Endodermal cell (in vitro differentiated cells): ENCODE measurements at regions not wholly inside any gene's neighbourhood (a gene's known extent, or its start where the extent isn't known, plus 50 kb on each side); places are given as distances from the start of the nearest gene placed in this dataset.

Experiments used
- DNase-seq: peaks from one replicate; pipeline ENCODE4 v3.0.0-alpha.2; 2017
- H3K27ac ChIP-seq: 2 replicates; pipeline ENCODE4 v1.5.1; 2013; ENCODE audit warnings: mild to moderate bottlenecking, low read depth, low read length, moderate library complexity
- H3K27me3 ChIP-seq: 2 replicates; pipeline ENCODE4 v1.6.1; 2013; ENCODE audit warnings: mild to moderate bottlenecking, low read length, moderate library complexity; ENCODE audit not compliant: insufficient read depth, control insufficient read depth, poor library complexity, severe bottlenecking
- H3K36me3 ChIP-seq: 2 replicates; pipeline ENCODE4 v1.7.0; 2013; ENCODE audit warnings: mild to moderate bottlenecking, low read length, moderate library complexity; ENCODE audit not compliant: control insufficient read depth, insufficient read depth
- H3K4me1 ChIP-seq: one replicate; pipeline ENCODE4 v1.7.0; 2013; ENCODE audit warnings: low read length; ENCODE audit not compliant: control insufficient read depth, insufficient read depth
- H3K4me3 ChIP-seq: 2 replicates; pipeline ENCODE4 v1.5.1; 2013; ENCODE audit warnings: mild to moderate bottlenecking, low read length, moderate library complexity
- H3K9ac ChIP-seq: 2 replicates; pipeline ENCODE4 v1.6.1; 2013; ENCODE audit warnings: mild to moderate bottlenecking, low read length, moderate library complexity; ENCODE audit not compliant: poor library complexity, severe bottlenecking; ENCODE audit errors: extremely low read depth
- H3K9me3 ChIP-seq: 2 replicates; pipeline ENCODE4 v1.6.1; 2013; ENCODE audit warnings: mild to moderate bottlenecking, low read length, moderate library complexity; ENCODE audit not compliant: control insufficient read depth
- H3K27ac Mint-ChIP-seq: 2 replicates; pipeline ENCODE4 v1.8.0; 2020; ENCODE audit warnings: mixed read lengths
- H3K27me3 Mint-ChIP-seq: 2 replicates; pipeline ENCODE4 v1.8.0; 2021; ENCODE audit warnings: mild to moderate bottlenecking, mixed read lengths; ENCODE audit not compliant: insufficient read depth
- H3K36me3 Mint-ChIP-seq: 2 replicates; pipeline ENCODE4 v1.8.0; 2020; ENCODE audit warnings: low read depth, mixed read lengths
- H3K4me1 Mint-ChIP-seq: 2 replicates; pipeline ENCODE4 v1.8.0; 2020; ENCODE audit warnings: mixed read lengths
- H3K4me3 Mint-ChIP-seq: 2 replicates; pipeline ENCODE4 v1.8.0; 2020; ENCODE audit warnings: mild to moderate bottlenecking, moderate library complexity, mixed read lengths
- H3K9me3 Mint-ChIP-seq: 2 replicates; pipeline ENCODE4 v1.8.0; 2020; ENCODE audit warnings: mild to moderate bottlenecking, mixed read lengths
- WGBS, 2 experiments: methylation state at CpG; one replicate each; pipeline versions ENCODE4 v1.1.5 to v1.1.7; 2013; ENCODE audit warnings: missing lambda C conversion rate in 2 of 2, mixed read lengths in 1 of 2; ENCODE audit not compliant: insufficient coverage in 1 of 2, insufficient read length in 1 of 2; 5-methylcytosine and 5-hydroxymethylcytosine counted together
- TF ChIP-seq, protein P1 (sequence below): fragments of 200-600 bp; sonication (generic); conservative IDR thresholded peaks from 2 replicates; pipeline ENCODE4 v1.5.0; 2021; ENCODE audit warnings: antibody characterized with exemption, mild to moderate bottlenecking

DNA sequence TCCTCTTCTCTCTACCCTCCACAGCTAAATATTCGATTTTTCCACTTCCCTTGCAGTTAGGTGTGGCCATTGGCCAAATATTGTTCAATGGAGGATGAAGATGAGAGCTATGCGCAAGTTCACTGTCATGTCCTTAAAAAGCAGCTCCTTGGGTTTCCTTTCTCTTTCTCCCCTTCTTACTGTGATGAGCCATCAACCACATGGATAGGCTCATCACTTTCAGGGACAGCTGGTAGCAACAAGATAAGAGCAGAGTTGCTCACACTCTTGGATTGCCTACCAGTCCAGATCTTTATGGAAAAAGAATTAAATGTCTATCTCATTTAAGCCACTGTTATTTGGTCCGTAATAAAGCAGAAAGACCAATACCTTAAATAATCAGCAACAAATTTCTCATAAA, 377.0 kb downstream of the DDX10 start:
- Mint-ChIP-seq H3K27ac (no peak overlapping the region), H3K27me3 (peaks cover 4% of the 10 kb centered on the region), H3K4me1 (no peaks in the 10 kb centered on the region), H3K4me3 (no peak overlapping the region), H3K36me3 (no peaks in the 10 kb centered on the region), H3K9me3 (no peaks in the 10 kb centered on the region)
- Histone ChIP-seq H3K9me3 (no peaks in the 10 kb centered on the region), H3K9ac (no peak overlapping the region), H3K27me3 (no peaks in the 10 kb centered on the region), H3K27ac (no peak overlapping the region), H3K4me3 (no peak overlapping the region), H3K36me3 (no peaks in the 10 kb centered on the region), H3K4me1 (no peaks in the 10 kb centered on the region)
- WGBS, 2 experiments: 76 to 100% methylated on average over 1 to 2 of the region's 3 CpGs
- TF ChIP-seq, protein P1, sequence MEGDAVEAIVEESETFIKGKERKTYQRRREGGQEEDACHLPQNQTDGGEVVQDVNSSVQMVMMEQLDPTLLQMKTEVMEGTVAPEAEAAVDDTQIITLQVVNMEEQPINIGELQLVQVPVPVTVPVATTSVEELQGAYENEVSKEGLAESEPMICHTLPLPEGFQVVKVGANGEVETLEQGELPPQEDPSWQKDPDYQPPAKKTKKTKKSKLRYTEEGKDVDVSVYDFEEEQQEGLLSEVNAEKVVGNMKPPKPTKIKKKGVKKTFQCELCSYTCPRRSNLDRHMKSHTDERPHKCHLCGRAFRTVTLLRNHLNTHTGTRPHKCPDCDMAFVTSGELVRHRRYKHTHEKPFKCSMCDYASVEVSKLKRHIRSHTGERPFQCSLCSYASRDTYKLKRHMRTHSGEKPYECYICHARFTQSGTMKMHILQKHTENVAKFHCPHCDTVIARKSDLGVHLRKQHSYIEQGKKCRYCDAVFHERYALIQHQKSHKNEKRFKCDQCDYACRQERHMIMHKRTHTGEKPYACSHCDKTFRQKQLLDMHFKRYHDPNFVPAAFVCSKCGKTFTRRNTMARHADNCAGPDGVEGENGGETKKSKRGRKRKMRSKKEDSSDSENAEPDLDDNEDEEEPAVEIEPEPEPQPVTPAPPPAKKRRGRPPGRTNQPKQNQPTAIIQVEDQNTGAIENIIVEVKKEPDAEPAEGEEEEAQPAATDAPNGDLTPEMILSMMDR: no peak
- no peak for DNase-seq

DNA sequence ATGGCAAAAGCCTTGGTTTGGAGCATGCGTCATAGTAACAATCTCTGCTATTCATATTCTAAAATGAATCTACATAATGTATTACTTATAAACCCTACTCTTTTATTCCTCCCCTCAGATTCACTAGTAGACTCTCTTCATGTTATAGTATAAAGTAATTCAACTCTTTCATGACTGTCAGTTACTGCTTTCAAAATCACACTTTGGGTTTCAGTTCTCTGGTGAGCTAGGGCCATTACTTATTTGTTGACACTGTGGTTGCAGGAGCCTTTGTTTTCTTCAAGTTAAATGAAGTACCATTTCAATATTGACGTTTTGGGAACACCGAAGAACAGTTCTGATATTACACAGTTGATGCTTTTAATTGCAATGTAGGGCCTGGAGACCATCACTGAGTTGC, 378.4 kb downstream of the DDX10 start:
- no peaks in the 10 kb centered on the region for H3K36me3 ChIP-seq
- peaks cover 4% of the 10 kb centered on the region for H3K27me3 Mint-ChIP-seq
- no peaks in the 10 kb centered on the region for H3K36me3 Mint-ChIP-seq
- H3K9me3 Mint-ChIP-seq: no peaks in the 10 kb centered on the region
- H3K4me3 Mint-ChIP-seq: no peak overlapping the region
- no peak for DNase-seq
- 78% methylated on average over 2 to 3 of the region's 3 CpGs for WGBS, 2 experiments
- no peaks in the 10 kb centered on the region for H3K4me1 Mint-ChIP-seq
- no peak overlapping the region for H3K27ac Mint-ChIP-seq
- TF ChIP-seq, protein P1: no peak
- no peak overlapping the region for H3K27ac ChIP-seq
- no peaks in the 10 kb centered on the region for H3K9me3 ChIP-seq
- no peak overlapping the region for H3K9ac ChIP-seq
- no peaks in the 10 kb centered on the region for H3K4me1 ChIP-seq
- no peaks in the 10 kb centered on the region for H3K27me3 ChIP-seq
- H3K4me3 ChIP-seq: no peak overlapping the region

DNA sequence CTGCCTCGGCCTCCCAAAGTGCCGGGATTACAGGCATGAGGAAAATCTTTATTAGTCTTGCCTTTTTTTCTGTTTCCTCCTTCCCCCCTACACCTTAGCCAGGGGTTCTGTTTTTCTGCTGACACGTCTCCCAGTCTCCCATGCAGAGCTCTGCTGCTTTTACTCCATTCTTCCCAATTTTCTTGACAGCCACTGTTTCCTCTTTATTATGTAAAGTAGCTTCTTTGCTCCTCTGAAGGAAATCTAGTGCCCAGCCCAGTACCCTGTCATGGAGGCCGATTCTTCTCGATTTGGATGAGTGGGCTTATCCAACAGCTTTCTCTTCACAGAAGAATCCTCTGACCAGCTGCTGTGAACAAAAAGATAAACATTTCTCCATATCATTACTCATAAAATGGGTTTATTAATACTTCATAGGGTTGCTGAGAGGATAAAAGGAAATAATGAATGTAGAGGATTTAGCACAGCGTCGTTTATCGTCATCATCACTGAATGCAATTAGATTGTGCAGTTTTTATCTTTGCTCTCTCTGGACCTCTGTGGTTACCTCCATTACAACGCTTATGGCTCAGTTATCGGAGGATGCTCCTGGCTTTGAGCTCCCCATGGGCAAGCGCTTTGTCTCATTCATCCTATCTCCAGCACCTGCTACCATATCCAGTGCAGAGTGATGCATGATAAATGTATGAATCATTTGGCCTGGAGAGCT, 375.6 kb upstream of the C11orf87 start:
- 71 to 82% methylated on average over 6 to 11 of the region's 11 CpGs for WGBS, 2 experiments
- Mint-ChIP-seq H3K27ac (no peak overlapping the region), H3K9me3 (no peaks in the 10 kb centered on the region), H3K4me1 (no peaks in the 10 kb centered on the region), H3K4me3 (no peak overlapping the region), H3K27me3 (peaks cover 4% of the 10 kb centered on the region), H3K36me3 (no peaks in the 10 kb centered on the region)
- no peak for DNase-seq
- TF ChIP-seq, protein P1: no peak
- H3K9ac ChIP-seq: no peak overlapping the region
- no peaks in the 10 kb centered on the region for H3K9me3 ChIP-seq
- no peaks in the 10 kb centered on the region for H3K27me3 ChIP-seq
- no peaks in the 10 kb centered on the region for H3K4me1 ChIP-seq
- H3K27ac ChIP-seq: no peak overlapping the region
- H3K4me3 ChIP-seq: no peak overlapping the region
- no peaks in the 10 kb centered on the region for H3K36me3 ChIP-seq
